PC-3 (cell line): ENCODE measurements at regions not wholly inside any gene's neighbourhood (a gene's known extent, or its start where the extent isn't known, plus 50 kb on each side); places are given as distances from the start of the nearest gene placed in this dataset.

Experiments
- EZH2 ChIP-seq: fragments of 300-600 bp; sonication (generic); IDR thresholded peaks from one replicate; pipeline ENCODE4 v1.6.1; 2017; ENCODE audit warnings: antibody characterized with exemption, mild to moderate bottlenecking, low read length; ENCODE audit not compliant: unreplicated experiment
- EZH2phosphoT487 ChIP-seq: fragments of 300-600 bp; sonication (generic); IDR thresholded peaks from 2 replicates; pipeline ENCODE4 v1.6.1; 2018; ENCODE audit warnings: mild to moderate bottlenecking, antibody characterized with exemption, low read length, borderline replicate concordance
- TF ChIP-seq, protein P1 (sequence below): fragments of 300-600 bp; sonication (generic); conservative IDR thresholded peaks from 2 replicates; pipeline ENCODE4 v1.5.1; 2017; ENCODE audit warnings: antibody characterized with exemption, low read depth, mild to moderate bottlenecking, low read length

DNA sequence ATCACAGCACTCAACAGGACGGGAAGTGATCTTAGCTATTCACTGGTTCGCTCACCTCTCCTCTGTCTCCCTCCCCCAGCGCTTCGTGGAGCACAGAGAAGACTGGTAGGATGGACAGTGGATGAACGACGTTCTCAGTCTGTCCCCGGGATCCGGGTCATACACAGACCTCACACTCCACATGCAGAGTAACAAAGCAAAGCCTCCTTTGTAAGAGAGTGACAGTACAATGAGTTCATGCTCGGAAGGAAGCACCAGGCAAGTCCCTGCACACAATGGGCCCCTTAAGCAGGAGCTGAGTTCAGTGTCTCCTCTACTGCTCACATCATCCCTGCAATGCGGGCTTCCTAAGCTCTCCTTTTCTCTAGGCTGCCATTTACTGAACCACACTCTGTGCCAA lies 356.9 kb downstream of the C16orf95 start:
- TF ChIP-seq, protein P1, sequence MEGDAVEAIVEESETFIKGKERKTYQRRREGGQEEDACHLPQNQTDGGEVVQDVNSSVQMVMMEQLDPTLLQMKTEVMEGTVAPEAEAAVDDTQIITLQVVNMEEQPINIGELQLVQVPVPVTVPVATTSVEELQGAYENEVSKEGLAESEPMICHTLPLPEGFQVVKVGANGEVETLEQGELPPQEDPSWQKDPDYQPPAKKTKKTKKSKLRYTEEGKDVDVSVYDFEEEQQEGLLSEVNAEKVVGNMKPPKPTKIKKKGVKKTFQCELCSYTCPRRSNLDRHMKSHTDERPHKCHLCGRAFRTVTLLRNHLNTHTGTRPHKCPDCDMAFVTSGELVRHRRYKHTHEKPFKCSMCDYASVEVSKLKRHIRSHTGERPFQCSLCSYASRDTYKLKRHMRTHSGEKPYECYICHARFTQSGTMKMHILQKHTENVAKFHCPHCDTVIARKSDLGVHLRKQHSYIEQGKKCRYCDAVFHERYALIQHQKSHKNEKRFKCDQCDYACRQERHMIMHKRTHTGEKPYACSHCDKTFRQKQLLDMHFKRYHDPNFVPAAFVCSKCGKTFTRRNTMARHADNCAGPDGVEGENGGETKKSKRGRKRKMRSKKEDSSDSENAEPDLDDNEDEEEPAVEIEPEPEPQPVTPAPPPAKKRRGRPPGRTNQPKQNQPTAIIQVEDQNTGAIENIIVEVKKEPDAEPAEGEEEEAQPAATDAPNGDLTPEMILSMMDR: no peak
- no peak for TF ChIP-seq EZH2phosphoT487
- TF ChIP-seq EZH2: no peak
